ENCODE measurements at regions not wholly inside any gene's neighbourhood (a gene's known extent, or its start where the extent isn't known, plus 50 kb on each side); places are given as distances from the start of the nearest gene placed in this dataset.

DNA sequence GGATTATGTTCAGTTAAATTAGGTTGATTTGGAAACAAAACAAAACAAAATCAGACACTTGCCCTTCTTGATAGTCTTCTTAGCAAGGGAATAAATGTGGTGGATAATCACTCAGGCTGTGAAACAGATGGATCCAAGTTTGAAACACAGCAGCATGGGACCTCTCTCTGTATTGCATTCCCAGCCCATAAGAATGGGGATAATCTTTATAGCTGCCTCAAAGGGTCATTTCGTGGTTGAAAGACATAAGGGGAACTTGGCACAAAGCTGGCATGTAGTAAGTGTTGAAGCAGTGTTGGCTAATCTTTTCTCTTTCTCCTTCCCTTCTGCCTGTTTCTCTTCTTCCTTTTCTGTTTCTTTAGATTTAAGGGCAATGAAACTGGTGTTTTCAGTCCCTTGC, 333.9 kb upstream of the TLE4 start:
- no peak for FAIRE-seq

DNA sequence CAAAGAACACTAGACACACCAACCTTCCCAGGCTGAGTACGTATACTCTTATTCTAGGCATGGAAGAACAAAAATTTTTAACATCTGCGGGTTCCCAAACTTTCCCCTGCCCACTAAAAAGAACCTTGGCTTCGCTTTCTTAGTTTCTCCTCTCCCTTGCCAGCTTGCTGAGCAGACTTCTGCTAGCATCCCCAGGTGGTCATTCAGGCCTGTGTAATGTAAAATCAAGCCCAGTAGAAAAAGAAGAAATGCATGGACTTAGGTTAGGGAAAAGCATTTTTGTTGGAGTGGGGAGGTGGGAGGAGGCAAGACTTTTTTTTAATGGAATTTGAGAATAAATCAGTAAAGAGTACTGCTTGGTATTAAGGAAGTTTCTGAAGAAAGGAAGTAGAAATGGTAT, 331.0 kb upstream of the TLE4 start:
- no peak for FAIRE-seq

GRCh38 chr9:79242489-79242888, 329.3 kb upstream of the TLE4 start:
- FAIRE-seq: no peak

DNA sequence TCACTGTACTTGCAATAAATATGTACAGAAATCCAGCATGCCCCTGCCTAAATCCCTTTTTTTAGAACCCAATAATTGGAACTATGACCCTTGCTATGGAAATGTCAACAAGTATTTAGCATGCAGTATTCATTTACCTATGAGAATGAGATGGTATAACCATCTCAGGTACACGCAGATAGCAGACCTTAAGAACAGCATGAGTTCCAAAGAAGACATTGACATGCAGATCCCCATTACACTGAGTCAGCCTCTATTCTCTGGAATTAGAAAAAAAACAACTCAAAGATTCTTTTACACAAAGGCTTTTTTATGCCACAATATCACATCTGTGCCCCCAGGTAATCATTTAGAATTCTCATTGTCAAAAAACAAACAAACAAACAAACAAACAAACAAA, 325.6 kb upstream of the TLE4 start:
- FAIRE-seq: no peak

GRCh38 chr9:79247021-79247420, 324.7 kb upstream of the TLE4 start:
- no peak for FAIRE-seq

DNA sequence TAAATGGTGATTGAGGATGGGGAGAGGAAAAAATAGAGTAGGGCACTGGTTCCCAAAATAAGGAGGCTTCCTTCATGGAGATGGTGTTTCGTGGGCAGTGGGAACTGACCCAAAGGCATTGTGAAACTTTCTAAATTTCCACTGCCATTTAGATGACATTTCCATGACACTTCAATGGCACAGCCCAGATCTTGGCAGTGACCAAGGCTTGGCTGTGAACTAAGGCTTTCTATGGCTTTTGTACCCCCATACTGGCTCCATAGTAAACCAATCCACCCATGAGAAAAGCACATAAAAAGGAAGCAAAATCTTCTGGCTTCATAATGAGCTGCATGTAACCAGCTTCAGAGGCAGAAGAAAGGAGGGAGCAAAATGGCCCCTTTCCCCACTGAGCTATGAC, 321.0 kb upstream of the TLE4 start:
- FAIRE-seq: no peak

DNA sequence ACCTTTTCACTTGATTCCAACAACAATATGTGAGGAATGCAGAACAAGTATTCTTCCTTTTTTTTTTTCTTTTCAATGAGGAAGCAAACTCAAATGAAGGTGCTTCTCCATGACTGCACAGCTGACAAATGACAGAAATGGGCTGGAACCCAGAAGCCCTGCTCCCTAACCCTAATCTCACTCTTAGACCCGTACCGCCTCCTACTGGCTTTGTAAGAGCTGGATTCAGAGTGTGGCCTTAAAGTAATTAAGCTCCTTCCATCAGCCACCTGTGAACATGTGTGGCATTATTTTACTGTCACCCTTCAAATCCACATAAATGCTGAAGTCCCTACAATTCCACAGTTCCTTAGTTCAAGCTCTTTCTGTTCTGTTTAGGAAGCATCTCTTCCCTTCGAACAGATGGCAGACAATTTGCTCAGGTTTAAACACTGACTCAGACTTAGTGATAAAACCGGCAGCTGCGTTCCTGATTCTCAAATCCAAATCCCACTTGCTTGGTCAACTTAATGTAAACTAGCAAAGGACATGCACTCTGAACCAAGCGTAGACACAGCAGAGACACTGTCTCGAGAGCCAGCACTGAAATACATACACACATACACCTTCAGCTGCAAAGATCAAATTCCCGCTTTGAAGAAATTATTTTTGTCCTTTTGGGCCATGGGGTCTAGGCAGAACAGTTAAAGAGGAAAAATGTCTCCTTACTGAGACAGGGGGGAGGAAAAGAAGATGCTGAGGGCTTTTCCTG, 316.7 kb upstream of the TLE4 start:
- no peak for FAIRE-seq

DNA sequence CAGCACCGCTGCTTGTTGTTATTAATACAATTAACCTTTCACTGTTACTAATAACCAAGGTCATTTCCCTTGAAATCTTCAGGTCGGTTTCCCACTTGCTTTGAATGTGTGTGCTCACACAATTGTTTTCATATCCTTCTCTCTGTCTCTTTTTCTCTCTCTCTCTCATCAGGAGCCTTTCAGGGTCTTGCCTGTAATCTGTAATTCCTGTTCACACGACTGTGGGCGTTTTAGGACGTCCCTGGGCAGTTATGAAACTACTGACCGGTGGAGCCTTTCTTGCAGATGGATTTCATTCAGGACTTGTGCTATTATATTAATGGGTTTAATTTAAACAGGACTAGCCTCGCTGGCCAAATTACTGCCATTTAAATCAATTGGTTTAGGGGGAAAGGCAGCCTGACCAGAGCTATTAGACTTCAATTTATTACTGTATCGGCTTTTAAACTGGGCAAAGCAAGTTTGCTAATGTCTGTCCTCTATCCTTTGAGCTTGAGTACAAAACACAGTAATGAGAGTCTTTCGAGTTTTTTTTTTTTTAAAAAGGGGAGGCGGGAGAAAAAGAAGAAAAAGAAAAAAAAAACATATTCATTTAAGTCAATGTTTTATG, 316.0 kb upstream of the TLE4 start:
- no peak for FAIRE-seq

GRCh38 chr9:79256691-79257213, 315.0 kb upstream of the TLE4 start:
- peak; percentile 100 for FAIRE-seq

GRCh38 chr9:79257228-79257781, 314.5 kb upstream of the TLE4 start:
- FAIRE-seq: no peak

GRCh38 chr9:79257790-79258351, 313.9 kb upstream of the TLE4 start:
- no peak for FAIRE-seq

DNA sequence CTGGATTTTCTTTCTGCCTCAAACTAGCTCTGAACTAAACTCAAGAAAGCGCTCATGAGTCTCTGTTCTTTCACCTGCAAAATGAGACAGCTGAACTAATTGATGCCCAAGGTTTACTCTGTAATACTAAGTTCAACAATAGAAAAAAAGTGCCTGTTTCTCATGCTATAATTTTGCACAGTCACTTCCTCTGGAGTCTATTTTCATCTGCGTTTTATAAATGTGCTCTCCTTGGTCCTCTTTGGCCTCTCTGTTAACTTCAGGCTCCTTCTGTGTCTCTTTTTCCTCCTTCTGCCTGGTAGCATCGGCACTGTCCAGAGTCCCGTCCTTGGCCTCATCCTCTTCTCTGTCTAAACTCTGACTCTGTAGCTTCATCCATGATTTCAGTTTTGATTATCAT, 311.9 kb upstream of the TLE4 start:
- no peak for FAIRE-seq

DNA sequence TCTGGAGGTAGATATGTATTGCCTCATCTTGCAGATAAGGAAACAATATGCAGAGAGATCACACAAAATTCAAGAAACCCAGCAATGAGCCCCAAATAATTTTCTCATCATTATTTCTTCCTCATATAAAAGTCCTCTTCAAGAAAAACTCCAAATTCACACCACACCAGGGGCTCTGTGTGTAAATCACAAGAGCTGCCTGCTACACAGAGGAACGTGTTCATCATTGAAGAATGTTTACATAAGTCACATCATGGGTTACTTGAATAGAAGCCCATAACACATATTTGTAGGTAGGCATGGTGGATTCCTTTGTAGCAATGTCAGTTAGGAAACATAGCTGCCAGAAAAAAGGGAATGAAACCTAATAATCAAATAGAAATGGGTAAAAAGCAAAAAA, 308.1 kb upstream of the TLE4 start:
- no peak for FAIRE-seq

GRCh38 chr9:79264041-79264440, 307.7 kb upstream of the TLE4 start:
- no peak for FAIRE-seq

- no peak for FAIRE-seq
Observed at GRCh38 chr9:79264511-79265355, 307.0 kb upstream of the TLE4 start.

DNA sequence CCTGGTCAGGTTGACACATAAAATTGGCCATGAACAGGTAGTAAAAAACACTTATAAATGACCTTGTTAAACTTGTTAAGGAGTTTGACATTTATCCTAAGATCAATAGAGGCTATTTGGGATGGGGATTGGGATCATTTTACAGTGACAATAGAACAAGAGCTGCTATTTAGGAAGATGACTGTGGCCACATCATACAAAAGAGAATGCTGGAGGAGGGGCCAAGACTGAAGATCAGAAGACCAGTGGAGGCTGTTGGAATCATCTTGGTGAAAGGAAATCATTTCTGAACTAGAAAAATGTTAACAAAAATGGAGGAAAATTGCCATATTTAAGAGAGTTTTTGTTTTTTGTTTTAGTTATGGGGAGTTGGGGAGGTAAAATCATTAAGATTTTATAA, 304.8 kb upstream of the TLE4 start:
- no peak for FAIRE-seq

DNA sequence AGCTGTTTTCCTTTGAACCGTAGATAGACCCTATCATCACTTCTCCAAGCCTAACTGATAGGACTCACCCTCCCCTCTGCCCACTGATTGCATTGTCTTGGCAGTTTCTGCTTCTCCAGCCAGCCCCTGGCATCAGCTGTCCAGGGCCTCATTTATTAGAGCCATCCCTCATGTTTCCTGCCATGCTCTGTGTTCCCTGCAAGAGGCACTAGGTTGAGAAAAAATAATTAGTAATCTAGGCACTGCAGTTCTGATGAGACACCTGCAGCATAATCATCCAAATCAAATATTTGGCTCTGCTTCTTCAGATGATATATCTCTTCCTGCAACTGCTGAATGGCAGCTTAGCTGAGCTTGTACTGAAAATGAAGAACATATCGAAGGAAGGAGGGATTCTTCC, 303.0 kb upstream of the TLE4 start:
- FAIRE-seq: no peak

DNA sequence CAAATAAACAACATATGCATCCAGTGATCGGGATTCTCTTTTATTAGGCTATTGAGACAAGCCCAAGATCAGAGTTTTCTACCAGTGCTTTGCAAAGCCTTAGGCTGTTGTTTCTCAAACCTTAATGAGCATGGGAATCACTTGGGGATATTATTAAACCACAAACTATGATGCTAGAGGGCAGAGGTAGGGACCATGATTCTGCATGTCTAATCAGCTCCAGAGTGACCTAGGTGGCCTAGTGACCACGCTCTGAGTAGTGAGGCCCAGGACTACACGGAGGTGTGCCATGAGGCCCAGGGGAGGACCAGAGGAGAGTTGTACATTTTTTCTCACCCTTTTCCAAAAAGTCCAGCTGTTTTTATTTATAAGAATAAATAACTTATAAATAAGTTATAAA, 298.5 kb upstream of the TLE4 start:
- no peak for FAIRE-seq

GRCh38 chr9:79279356-79279755, 292.4 kb upstream of the TLE4 start:
- no peak for FAIRE-seq

DNA sequence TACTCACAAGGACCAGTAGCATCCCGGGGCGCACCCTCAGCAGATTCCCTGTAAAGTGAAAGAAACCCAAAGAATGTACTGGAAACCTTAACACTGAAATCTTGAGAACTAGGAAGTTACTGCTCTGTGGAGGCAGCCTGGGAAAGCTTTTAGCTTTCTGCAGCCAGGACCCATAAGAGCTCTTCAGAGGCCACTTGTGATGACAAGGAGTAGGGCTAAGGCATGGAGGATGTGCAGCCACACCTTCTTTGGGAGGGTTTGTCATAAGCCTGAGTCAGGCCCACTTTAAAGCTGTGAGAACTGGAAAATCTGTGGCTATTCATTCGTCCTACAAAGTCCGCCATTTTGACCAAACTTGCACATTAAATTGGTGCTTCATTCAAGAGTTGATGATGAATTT, 291.1 kb upstream of the TLE4 start:
- no peak for FAIRE-seq

DNA sequence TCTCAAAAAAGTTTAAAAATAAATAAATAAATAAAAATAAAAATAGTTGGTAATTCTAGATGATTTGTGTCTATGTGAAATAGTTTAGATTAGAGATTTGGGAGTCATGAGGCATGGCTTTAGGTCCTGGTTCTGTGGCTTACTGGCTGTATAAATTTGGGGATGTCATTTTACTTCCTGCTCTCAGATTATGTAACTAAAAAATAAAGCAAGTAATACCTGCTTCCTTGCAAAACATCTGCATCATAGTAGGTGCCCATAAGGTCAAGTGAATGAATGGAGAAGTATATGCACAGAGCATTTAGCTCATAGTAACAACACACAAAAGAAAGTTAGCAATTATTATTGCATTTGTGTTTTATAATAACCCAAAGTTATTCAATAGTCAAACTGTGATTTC, 287.7 kb upstream of the TLE4 start:
- FAIRE-seq: no peak

DNA sequence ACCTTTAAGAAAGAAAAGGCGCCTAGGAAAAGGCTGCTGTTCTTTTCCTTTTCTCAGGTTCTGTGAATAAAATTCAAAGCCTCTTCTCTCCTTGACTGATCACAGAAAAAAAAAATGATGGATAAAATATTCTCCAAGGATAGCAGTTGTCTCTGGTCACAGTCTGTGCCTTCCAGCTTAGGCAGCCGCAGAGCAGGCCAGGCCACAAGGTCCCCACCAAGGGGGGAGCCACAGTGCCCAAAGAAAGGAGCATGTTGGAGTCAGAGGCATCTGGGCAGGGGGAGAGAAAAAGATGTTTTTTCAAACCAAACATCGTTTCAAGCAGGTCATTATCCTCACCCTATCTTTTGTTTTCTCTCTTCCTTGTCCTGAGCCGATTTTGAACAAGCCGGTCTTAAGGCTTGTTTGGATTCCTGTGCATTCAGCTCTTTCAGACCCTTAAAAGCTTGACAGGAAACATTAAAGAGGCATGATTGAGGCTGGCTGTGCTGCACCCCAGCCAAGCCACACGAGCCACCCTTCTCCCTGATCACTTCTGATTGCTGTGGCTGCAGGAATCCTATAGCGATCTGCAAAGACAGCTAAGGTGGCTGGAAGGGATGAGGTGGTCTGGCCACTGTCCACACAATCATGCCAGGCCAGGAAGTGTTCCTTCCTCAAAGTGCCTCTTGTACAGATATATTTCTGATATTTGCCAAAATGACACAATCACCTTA, 284.6 kb upstream of the TLE4 start:
- no peak for FAIRE-seq
